Heart left ventricle (tissue), 13 donors: ENCODE measurements at regions not wholly inside any gene's neighbourhood (a gene's known extent, or its start where the extent isn't known, plus 50 kb on each side); places are given as distances from the start of the nearest gene placed in this dataset.

Experiments
- CTCF ChIP-seq, 12 donors: fragments of 200-600 bp; sonication (generic) in 4 of 12; IDR thresholded peaks; one replicate each; pipeline versions ENCODE4 v1.5.0 to v1.8.0; 2018 to 2022; ENCODE audit warnings: antibody characterized with exemption in 12 of 12, mild to moderate bottlenecking in 5 of 12
- POLR2A ChIP-seq, 2 donors: fragments of 450-650 bp; IDR thresholded peaks; one replicate each; pipeline ENCODE4 v1.6.1; 2017; ENCODE audit warnings: antibody characterized with exemption in 2 of 2, mild to moderate bottlenecking in 2 of 2, moderate library complexity in 2 of 2
- donor health status: ischemic (EF 13 %, LVEDD 7.1; RV severe dilation, severe dysfunction).
- donor health status: DM: no; HTN: yes; CAD: no.
- donor health status: DM: no; HTN: no; CAD: no.
- donor health status: ischemic (EF 25% LVEDD 6.9; RV normal size, moderate dysfunction).
- donor health status: ischemic (EF 25% LVEDD 5.7; RV mildly dilated, moderate dysfunction).
- donor health status: ischemic (EF 35%, LVEDD 5.7; RV mildly dilated, moderate dysfunction).
- donor health status: nonischemic (EF 11% LVEDD 7.7; RV severe dilation, severe dysfunction).
- donor health status: DM: yes; HTN: yes; CAD: no.
- donor health status: PGD.
- donor health status: ischemic (EF 29% LVEDD 5.4; RV normal size, mild dysfunction).
- donor health status: nonischemic (EF 23%, LVEDD 6.1; RV moderate dilation, normal function).

- no peak for TF ChIP-seq CTCF (IDR thresholded peaks at IDR 0.05)
- TF ChIP-seq POLR2A (IDR thresholded peaks at IDR 0.05): no peak
Observed at GRCh38 chr9:103949096-103949495, 145.0 kb upstream of the SMC2 start.
